ENCODE measurements at regions not wholly inside any gene's neighbourhood (a gene's known extent, or its start where the extent isn't known, plus 50 kb on each side); places are given as distances from the start of the nearest gene placed in this dataset.

DNA sequence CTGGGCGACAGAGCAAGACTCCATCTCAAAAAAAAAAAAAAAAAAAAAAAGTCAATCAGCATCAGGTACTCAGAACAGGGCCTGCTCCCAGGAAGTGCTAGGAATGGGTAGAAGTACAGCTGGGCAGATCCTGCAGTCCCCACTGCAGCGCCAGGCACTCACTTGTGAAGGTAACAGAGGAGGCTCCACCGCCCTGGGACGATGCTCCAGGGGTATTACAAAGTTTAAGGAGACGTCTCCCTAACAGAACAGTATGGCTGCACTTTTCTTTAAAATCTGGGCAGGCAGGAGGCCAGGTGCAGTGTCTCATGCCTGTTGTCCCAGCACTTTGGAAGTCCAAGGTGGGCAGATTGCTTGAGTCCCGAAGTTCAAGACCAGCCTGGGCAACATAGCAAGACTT, 1449.0 kb downstream of the BRD1 start:
- no peak for DNase-seq (ENCODE audit: low spot score in 2 of 2)

DNA sequence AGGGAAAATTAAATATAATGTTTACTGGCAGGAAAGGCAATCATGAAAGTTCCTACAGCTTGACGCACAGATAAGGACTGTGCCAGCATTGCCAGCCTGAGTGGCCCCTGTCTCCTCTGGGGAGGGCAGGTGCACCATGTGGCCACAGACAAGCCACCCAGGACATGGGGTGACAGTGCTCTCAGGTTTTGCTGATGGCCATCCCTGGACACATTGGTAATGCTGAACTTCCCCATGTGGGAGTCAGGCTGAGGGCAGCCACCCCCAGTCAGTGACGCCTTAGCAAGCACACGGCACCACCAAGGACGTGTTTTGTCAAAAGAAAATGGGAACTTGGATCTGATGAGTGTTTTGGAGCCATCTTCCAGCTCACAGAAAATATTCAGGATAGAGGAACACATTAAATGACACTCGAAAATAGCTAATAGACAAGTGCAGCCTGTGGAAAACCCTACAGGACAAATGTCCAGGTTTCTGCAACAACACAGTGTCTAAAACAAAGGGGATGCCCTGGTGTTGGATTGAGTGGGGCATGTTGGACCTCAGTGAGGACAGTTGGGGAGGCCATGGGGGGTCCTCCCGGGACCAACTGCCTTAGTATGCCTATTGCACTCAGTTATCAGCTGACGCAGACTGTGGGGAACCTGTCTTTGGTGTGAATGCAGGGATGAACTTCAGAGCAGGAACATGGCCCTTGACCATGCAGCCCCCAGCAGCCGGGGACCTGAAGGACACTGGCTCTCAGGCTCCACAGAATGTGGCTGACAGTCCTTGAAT, 1450.5 kb downstream of the BRD1 start:
- TF ChIP-seq EP300 (IDR thresholded peaks at IDR 0.05) (no peak), POLR2A (IDR thresholded peaks at IDR 0.05) (no peak)
- TF ChIP-seq, protein P1, sequence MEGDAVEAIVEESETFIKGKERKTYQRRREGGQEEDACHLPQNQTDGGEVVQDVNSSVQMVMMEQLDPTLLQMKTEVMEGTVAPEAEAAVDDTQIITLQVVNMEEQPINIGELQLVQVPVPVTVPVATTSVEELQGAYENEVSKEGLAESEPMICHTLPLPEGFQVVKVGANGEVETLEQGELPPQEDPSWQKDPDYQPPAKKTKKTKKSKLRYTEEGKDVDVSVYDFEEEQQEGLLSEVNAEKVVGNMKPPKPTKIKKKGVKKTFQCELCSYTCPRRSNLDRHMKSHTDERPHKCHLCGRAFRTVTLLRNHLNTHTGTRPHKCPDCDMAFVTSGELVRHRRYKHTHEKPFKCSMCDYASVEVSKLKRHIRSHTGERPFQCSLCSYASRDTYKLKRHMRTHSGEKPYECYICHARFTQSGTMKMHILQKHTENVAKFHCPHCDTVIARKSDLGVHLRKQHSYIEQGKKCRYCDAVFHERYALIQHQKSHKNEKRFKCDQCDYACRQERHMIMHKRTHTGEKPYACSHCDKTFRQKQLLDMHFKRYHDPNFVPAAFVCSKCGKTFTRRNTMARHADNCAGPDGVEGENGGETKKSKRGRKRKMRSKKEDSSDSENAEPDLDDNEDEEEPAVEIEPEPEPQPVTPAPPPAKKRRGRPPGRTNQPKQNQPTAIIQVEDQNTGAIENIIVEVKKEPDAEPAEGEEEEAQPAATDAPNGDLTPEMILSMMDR (IDR thresholded peaks at IDR 0.05), result no peak
- H3K9me3 ChIP-seq, result no peaks in the 10 kb centered on the region
- H3K27ac ChIP-seq, result no peak overlapping the region
- no peak overlapping the region for H3K4me3 ChIP-seq
- no peak for DNase-seq (ENCODE audit: low spot score in 2 of 2)
- WGBS, 2 donors, result 81 to 87% methylated on average over 8 of the region's 8 CpGs
- no peaks in the 10 kb centered on the region for H3K27me3 ChIP-seq
- no peaks in the 10 kb centered on the region for H3K36me3 ChIP-seq
- H3K4me1 ChIP-seq, result no peaks in the 10 kb centered on the region

More for the DNA sequence above, 1449.0 kb downstream of the BRD1 start:
- Histone ChIP-seq H3K4me3 (no peak overlapping the region), H3K27ac (no peak overlapping the region), H3K36me3 (no peaks in the 10 kb centered on the region), H3K27me3 (no peaks in the 10 kb centered on the region), H3K4me1 (no peaks in the 10 kb centered on the region), H3K9me3 (peaks cover 0 to 7% (median 0%) of the 10 kb centered on the region in 4 donors)
- TF ChIP-seq POLR2A (IDR thresholded peaks at IDR 0.05), result no peak
- TF ChIP-seq, protein P1 (IDR thresholded peaks at IDR 0.05), result no peak
- WGBS, 2 donors, result 91 to 92% methylated on average over 6 of the region's 6 CpGs

DNA sequence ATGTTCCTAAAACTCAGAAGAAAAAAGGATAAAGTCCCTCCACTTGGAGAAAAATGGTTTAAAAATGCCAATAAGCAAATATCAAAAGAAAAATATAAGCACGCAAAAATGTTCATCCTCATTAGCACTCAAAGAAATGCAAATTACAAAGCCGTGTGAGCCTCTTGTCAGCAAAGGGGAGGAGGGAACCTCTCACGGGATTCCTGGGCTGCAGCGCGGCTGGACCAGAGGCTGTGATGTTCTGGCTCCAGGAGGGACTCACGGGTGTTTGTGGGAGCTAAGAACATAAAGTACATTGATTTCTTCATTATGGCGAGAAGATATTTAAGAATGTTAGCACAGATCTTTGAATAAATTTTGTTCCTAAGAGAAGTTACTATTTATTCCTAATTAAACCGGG, 1451.2 kb downstream of the BRD1 start:
- WGBS, 2 donors, result 29 to 30% methylated on average over 8 of the region's 8 CpGs
- Histone ChIP-seq H3K4me1 (no peaks in the 10 kb centered on the region), H3K36me3 (no peaks in the 10 kb centered on the region), H3K27ac (no peak overlapping the region), H3K9me3 (no peaks in the 10 kb centered on the region), H3K27me3 (no peaks in the 10 kb centered on the region), H3K4me3 (no peak overlapping the region)
- TF ChIP-seq POLR2A (IDR thresholded peaks at IDR 0.05), result no peak
- TF ChIP-seq EP300 (IDR thresholded peaks at IDR 0.05), result no peak
- TF ChIP-seq, protein P1 (IDR thresholded peaks at IDR 0.05), result no peak
- no peak for DNase-seq (ENCODE audit: low spot score in 2 of 2)

DNA sequence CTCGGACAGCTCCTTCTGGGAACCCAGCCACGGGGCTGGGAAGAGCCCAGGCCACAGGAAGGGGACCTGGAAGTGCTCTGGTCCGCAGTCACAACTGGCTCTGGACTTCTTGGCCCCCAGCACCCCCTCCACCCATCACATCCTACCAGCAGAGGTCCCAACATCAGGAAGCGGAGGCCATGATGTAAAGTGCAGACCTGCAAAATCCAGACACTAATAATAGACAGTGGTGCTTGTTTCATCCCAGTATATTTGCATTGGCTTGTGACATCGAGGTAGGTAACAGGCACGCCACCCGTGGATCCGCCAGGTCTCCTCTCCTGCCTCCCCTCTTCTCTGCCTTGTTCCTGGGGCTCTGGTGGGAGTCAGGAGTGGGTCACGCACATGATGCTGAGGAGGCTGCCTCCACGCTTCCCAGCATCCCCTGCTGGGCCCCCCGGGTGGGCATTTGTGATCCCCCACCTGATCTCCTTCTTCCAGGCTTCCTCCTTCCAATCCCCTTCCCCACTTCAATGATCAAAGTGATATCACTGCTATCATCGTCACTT, 1454.0 kb downstream of the BRD1 start:
- Histone ChIP-seq H3K9me3 (no peaks in the 10 kb centered on the region), H3K36me3 (no peaks in the 10 kb centered on the region), H3K27me3 (no peaks in the 10 kb centered on the region), H3K4me3 (no peak overlapping the region), H3K27ac (no peak overlapping the region), H3K4me1 (peaks cover 0 to 6% (median 3%) of the 10 kb centered on the region in 4 donors)
- TF ChIP-seq, protein P1 (IDR thresholded peaks at IDR 0.05), result no peak
- TF ChIP-seq POLR2A (IDR thresholded peaks at IDR 0.05) (no peak), EP300 (IDR thresholded peaks at IDR 0.05) (no peak)
- no peak for DNase-seq (ENCODE audit: low spot score in 2 of 2)
- WGBS, 2 donors, result 81 to 86% methylated on average over 12 of the region's 12 CpGs

DNA sequence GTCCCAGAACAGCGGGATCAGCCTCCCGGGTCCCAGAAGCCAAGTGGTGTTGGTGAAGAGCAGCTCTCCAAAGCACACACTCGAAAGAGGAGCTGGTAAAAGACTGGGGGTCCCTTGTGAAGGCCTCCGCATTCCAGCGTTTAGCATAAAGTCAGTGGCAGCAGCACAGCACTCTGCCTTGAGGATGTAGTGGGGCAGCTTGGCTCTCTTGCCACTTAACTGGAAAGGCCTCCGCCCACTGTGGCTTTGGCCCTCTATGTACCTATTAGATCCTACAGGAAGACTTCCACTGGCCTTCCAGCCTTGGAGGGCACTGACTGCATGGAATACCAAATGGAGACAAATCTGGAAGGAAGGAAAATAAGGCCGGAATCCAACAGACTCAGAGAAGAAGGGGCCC, 1455.3 kb downstream of the BRD1 start:
- H3K27ac ChIP-seq, result no peak overlapping the region
- H3K9me3 ChIP-seq, result no peaks in the 10 kb centered on the region
- TF ChIP-seq, protein P1 (IDR thresholded peaks at IDR 0.05), result no peak
- TF ChIP-seq EP300 (IDR thresholded peaks at IDR 0.05) (no peak), POLR2A (IDR thresholded peaks at IDR 0.05) (no peak)
- WGBS, 2 donors, result 80 to 83% methylated on average over 5 to 7 of the region's 7 CpGs
- H3K4me3 ChIP-seq, result no peak overlapping the region
- no peaks in the 10 kb centered on the region for H3K36me3 ChIP-seq
- H3K27me3 ChIP-seq, result no peaks in the 10 kb centered on the region
- H3K4me1 ChIP-seq, result peaks cover 0 to 6% (median 3%) of the 10 kb centered on the region in 4 donors
- no peak for DNase-seq (ENCODE audit: low spot score in 2 of 2)

Data from tibial nerve (tissue), 4 donors.